ENCODE measurements at regions not wholly inside any gene's neighbourhood (a gene's known extent, or its start where the extent isn't known, plus 50 kb on each side); places are given as distances from the start of the nearest gene placed in this dataset.

DNA sequence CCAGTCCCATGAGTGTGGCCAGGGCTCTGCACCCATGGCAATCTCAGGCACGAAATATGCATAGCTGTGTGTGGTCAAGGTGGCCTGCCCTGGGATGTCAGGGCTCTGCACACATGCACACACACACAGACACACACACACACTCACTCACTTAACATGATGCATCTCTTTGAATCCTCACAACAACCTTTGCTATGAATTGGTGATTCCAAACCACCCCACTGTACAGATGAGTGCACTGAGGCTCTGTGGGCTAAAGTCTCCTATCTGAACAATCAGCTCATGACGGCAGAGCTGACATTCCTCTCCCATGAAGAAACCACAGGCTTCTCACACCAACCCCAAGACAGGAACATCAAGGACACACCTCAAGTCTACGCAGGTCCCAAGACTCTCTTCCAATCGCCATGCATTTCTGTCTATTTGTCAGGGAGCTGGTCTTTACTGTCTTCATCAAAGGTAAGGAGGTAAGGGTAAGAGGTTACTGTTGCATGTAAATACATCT, 131.6 kb downstream of the ETS2 start:
- TF ChIP-seq ZNF433 (tag by site-specific recombination; IDR thresholded peaks at IDR 0.05; ENCODE audit: low read depth): no peak
- no peak for TF ChIP-seq ZNF626 (tag by site-specific recombination; IDR thresholded peaks at IDR 0.05)
- TF ChIP-seq, protein P1, sequence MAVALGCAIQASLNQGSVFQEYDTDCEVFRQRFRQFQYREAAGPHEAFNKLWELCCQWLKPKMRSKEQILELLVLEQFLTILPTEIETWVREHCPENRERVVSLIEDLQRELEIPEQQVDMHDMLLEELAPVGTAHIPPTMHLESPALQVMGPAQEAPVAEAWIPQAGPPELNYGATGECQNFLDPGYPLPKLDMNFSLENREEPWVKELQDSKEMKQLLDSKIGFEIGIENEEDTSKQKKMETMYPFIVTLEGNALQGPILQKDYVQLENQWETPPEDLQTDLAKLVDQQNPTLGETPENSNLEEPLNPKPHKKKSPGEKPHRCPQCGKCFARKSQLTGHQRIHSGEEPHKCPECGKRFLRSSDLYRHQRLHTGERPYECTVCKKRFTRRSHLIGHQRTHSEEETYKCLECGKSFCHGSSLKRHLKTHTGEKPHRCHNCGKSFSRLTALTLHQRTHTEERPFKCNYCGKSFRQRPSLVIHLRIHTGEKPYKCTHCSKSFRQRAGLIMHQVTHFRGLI (tag by site-specific recombination; IDR thresholded peaks at IDR 0.05): no peak
- TF ChIP-seq ZNF645 (tag by site-specific recombination; IDR thresholded peaks at IDR 0.05): no peak
- no peak overlapping the region for H3K4me3 ChIP-seq (ENCODE audit: low read depth, low read length)
- no peaks in the 10 kb centered on the region for H3K36me3 ChIP-seq (ENCODE audit: control insufficient read depth in 2 of 2, insufficient read depth in 1 of 2, low read length in 2 of 2)
- no peak overlapping the region for H3K27ac ChIP-seq (ENCODE audit: extremely low read depth, low read depth, low read length)
- POLR2A ChIA-PET: interaction anchor here (0.6 kb wide), 1 partner anchor 30 kb away, joined by 17 read pairs; no protein-coding TSS in a partner anchor
- CTCF ChIA-PET: no interaction called here
- H3K4me1 ChIP-seq (ENCODE audit: control insufficient read depth, insufficient read depth, low read length): no peaks in the 10 kb centered on the region
- no peaks in the 10 kb centered on the region for H3K9me3 ChIP-seq (ENCODE audit: control insufficient read depth, insufficient read depth, low read depth, low read length)

DNA sequence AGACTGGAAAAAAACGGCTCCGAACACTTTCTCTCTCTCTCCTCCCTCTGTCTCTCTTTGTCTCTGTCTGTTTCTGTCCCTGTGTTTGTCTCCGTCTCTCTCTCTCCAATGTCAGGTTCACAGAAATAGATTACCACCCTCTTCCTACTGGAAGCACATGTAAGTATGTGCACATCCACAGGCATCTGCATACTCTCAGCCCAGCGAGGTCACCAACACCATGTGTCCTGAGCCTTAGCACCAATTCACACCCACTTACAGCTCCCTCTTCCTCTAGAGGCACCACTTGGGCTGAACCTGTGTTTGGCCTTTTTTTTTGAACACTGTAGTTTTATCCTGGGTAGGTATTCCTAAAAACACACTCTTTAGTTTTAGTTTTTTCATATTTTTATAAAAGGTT, 130.5 kb downstream of the ETS2 start:
- Histone ChIP-seq H3K4me3 (ENCODE audit: low read depth, low read length) (no peak overlapping the region), H3K36me3 (ENCODE audit: control insufficient read depth in 2 of 2, insufficient read depth in 1 of 2, low read length in 2 of 2) (no peaks in the 10 kb centered on the region), H3K4me1 (ENCODE audit: control insufficient read depth, insufficient read depth, low read length) (no peaks in the 10 kb centered on the region), H3K27ac (ENCODE audit: extremely low read depth, low read depth, low read length) (no peak overlapping the region), H3K9me3 (ENCODE audit: control insufficient read depth, insufficient read depth, low read depth, low read length) (no peaks in the 10 kb centered on the region)
- ChIA-PET POLR2A (no interaction called here), CTCF (interaction anchor here (0.8 kb wide), 1 partner anchor 391 kb away, joined by 4 read pairs; no protein-coding TSS in a partner anchor)
- no peak for TF ChIP-seq ZNF529 (tag by site-specific recombination; IDR thresholded peaks at IDR 0.05; ENCODE audit: insufficient replicate concordance)
- no peak for TF ChIP-seq ZNF174 (tag by site-specific recombination; IDR thresholded peaks at IDR 0.05)
- TF ChIP-seq, protein P2, sequence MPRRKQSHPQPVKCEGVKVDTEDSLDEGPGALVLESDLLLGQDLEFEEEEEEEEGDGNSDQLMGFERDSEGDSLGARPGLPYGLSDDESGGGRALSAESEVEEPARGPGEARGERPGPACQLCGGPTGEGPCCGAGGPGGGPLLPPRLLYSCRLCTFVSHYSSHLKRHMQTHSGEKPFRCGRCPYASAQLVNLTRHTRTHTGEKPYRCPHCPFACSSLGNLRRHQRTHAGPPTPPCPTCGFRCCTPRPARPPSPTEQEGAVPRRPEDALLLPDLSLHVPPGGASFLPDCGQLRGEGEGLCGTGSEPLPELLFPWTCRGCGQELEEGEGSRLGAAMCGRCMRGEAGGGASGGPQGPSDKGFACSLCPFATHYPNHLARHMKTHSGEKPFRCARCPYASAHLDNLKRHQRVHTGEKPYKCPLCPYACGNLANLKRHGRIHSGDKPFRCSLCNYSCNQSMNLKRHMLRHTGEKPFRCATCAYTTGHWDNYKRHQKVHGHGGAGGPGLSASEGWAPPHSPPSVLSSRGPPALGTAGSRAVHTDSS (tag by site-specific recombination; IDR thresholded peaks at IDR 0.05): no peak
- TF ChIP-seq ZNF792 (tag by site-specific recombination; IDR thresholded peaks at IDR 0.05): no peak
- no peak for TF ChIP-seq ZNF24 (tag by site-specific recombination; IDR thresholded peaks at IDR 0.05)
- TF ChIP-seq, protein P3, sequence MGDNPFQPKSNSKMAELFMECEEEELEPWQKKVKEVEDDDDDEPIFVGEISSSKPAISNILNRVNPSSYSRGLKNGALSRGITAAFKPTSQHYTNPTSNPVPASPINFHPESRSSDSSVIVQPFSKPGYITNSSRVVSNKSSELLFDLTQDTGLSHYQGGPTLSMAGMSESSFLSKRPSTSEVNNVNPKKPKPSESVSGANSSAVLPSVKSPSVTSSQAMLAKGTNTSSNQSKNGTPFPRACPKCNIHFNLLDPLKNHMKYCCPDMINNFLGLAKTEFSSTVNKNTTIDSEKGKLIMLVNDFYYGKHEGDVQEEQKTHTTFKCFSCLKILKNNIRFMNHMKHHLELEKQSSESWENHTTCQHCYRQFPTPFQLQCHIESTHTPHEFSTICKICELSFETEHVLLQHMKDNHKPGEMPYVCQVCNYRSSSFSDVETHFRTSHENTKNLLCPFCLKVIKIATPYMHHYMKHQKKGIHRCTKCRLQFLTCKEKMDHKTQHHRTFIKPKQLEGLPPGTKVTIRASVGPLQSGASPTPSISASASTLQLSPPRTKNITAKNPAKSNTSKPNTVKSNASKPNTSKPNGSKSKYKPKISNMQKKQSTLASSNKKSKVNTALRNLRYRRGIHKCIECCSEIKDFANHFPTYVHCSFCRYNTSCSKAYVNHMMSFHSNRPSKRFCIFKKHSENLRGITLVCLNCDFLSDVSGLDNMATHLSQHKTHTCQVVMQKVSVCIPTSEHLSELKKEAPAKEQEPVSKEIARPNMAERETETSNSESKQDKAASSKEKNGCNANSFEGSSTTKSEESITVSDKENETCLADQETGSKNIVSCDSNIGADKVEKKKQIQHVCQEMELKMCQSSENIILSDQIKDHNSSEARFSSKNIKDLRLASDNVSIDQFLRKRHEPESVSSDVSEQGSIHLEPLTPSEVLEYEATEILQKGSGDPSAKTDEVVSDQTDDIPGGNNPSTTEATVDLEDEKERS (tag by site-specific recombination; IDR thresholded peaks at IDR 0.05): no peak
- no peak for TF ChIP-seq EGR2 (tag by site-specific recombination; IDR thresholded peaks at IDR 0.05; ENCODE audit: low read depth)
- TF ChIP-seq GLIS1 (tag by site-specific recombination; IDR thresholded peaks at IDR 0.05): no peak
- TF ChIP-seq ZNF23 (tag by site-specific recombination; IDR thresholded peaks at IDR 0.05; ENCODE audit: borderline replicate concordance): no peak

DNA sequence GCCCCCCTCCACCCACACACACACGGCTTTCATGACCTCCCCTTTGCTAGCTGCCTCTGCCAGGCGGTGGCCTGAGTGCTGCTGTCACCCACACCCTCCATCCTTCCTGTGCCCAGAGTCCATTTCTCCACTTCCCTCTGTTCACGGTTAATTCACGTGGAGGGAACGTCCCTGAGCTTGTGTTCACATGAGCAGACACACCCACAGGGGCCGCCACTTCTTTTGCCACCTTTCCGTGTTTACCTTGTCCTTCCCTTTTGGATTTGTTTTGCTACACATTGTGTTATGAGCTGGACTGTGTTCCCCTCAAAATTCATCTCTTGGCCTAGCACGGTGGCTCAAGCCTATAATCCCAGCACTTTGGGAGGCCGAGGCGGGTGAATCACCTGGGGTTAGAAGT, 128.0 kb downstream of the ETS2 start:
- Histone ChIP-seq H3K4me1 (ENCODE audit: control insufficient read depth, insufficient read depth, low read length) (no peaks in the 10 kb centered on the region), H3K36me3 (ENCODE audit: control insufficient read depth in 2 of 2, insufficient read depth in 1 of 2, low read length in 2 of 2) (no peaks in the 10 kb centered on the region), H3K27ac (ENCODE audit: extremely low read depth, low read depth, low read length) (no peak overlapping the region), H3K4me3 (ENCODE audit: low read depth, low read length) (no peak overlapping the region), H3K9me3 (ENCODE audit: control insufficient read depth, insufficient read depth, low read depth, low read length) (no peaks in the 10 kb centered on the region)
- CTCF ChIA-PET: no interaction called here
- TF ChIP-seq ZNF391 (tag by site-specific recombination; IDR thresholded peaks at IDR 0.05; ENCODE audit: borderline replicate concordance, low read depth) (no peak), ZNF114 (tag by site-specific recombination; IDR thresholded peaks at IDR 0.05) (no peak), BCL11B (tag by site-specific recombination; IDR thresholded peaks at IDR 0.05; ENCODE audit: low read depth) (no peak), ZNF768 (tag by site-specific recombination; IDR thresholded peaks at IDR 0.05) (no peak), ZBTB21 (tag by site-specific recombination; IDR thresholded peaks at IDR 0.05) (no peak), PRDM1 (tag by site-specific recombination; IDR thresholded peaks at IDR 0.05) (no peak), SCRT1 (tag by site-specific recombination; IDR thresholded peaks at IDR 0.05; ENCODE audit: borderline replicate concordance) (no peak)
- POLR2A ChIA-PET: no interaction called here
